HG03378 (cell line): ENCODE measurements at regions not wholly inside any gene's neighbourhood (a gene's known extent, or its start where the extent isn't known, plus 50 kb on each side); places are given as distances from the start of the nearest gene placed in this dataset.
"Not testable (repeated sequence)": the region's sequence is repeated elsewhere in the genome, so short reads cannot be mapped to it uniquely, and the experiment has no call there.

Experiments
- ATAC-seq: cut with Tn5 transposase; IDR thresholded peaks from one replicate; pipeline ENCODE4 v1.9.1; 2021; ENCODE audit warnings: mild to moderate bottlenecking, moderate library complexity; ENCODE audit not compliant: unreplicated experiment

GRCh38 chr4:110364911-110365520, 110.9 kb upstream of the ENPEP start:
- no peak for ATAC-seq

DNA sequence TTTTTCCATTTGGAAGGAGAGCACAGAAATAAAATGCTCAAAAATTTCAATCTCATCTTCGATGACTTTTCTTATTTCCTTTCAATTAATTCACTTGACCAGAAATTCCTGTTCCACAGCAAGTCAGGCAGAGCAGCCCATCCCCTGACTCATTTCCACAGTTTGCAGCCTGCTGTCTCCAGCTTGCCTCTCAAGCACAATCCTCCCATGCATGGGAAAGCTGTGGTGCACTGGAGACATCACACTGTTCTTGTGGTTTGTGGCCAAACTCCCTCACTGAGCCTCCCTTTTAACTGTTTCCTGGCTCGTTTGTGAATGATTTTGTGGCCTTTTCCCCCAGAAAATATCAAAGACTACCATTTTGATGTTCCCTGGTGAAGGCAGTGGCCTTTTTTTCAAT, 114.0 kb upstream of the ENPEP start:
- no peak for ATAC-seq

- no peak for ATAC-seq
Observed at GRCh38 chr4:110359076-110359475, 116.9 kb upstream of the ENPEP start.

GRCh38 chr4:110357521-110357920, 118.4 kb upstream of the ENPEP start:
- ATAC-seq: no peak

GRCh38 chr4:110354460-110354859, 121.5 kb upstream of the ENPEP start:
- no peak for ATAC-seq

DNA sequence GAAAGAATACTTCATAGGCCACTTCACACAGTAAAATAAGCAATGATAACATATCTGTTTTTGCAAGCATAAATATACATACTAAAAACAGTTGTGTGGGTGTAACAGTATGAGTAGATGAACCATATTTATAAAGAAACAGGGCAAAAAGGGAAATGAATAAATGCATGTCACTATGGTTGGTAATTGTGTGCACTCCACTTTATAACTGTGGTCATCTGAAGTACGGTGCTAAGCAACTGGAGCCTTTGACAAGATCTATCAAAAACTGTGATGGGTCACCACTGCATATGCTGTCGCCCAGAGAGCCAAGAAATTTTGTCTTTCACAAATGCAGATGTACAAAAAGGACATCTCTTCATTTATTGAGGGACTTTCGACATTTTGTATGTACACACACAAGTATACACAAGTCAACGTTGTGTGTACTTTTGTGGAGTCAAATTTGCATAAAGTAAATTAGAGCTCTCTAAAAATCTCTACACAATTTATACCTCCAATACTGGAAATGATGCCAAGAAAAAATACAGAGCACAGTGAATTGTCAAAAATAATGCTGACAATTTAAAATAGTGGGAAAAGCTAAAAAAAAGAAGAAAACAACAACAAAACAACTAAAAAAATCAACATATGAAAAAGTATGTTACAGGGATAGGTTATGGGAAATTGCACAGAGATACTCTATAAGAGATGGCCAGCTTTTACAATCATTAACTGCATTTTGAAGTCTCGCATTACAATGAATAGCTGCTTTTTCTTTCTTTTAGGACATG, 123.1 kb upstream of the ENPEP start:
- ATAC-seq: no peak

GRCh38 chr4:110348711-110349383, 127.1 kb upstream of the ENPEP start:
- ATAC-seq: no peak

DNA sequence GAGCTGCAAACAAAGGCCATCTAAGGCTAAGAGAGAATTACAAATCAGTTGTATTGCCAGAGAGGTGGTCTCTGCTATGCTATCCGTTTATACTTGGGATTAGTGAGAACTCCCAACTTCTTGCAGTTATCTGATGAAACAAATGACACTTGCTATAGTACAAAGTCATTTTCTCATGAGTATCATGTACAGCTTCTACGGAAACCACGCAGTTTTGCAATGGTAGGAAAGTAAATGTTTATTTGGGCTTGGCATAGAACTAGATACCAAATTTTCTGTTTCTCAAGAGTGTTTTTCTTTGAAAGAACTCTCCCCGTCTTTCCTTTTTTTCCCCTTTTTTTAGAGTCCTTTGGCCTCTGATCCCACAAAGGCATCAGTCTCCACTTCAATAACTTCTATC, 128.2 kb upstream of the ENPEP start:
- no peak for ATAC-seq

DNA sequence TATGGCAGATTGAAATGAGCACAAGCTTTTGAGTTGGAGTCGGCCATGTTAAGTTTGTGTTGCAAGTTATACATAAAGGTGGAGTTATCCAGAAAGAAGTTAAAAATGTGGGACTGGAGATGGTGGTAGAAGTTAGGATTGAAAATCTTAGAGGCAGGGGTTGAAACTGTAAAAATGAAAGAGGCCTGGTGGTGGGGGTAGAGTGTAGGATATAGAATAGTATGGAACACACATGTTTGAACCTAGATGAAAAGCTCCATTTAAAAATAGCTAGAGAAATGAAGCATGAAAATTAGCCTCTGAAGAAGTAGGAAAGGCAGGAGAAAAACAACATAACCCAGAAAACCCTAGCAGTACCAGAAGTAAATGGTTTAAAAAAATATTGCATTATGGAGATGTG, 131.8 kb upstream of the ENPEP start:
- no peak for ATAC-seq

GRCh38 chr4:110343534-110343933, 132.4 kb upstream of the ENPEP start:
- no peak for ATAC-seq

DNA sequence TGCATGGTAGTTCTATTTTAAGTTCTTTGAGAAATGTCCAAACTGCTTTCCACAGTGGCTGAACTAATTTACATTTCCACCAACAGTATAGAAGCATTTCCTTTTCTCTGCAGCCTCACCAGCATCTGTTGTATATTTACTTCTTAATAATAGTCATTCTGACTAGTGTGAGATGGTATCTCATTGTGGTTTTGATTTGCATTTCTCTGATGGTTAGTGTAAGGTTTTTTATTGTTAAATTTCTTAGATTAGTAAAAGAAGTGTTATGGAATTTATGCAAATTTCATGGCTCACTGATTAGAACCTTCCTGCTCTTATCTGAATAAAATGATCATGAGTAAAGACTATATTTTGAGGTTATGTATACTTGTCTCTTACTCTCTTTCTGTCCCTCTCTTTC, 134.8 kb upstream of the ENPEP start:
- peak; percentile 89 for ATAC-seq

DNA sequence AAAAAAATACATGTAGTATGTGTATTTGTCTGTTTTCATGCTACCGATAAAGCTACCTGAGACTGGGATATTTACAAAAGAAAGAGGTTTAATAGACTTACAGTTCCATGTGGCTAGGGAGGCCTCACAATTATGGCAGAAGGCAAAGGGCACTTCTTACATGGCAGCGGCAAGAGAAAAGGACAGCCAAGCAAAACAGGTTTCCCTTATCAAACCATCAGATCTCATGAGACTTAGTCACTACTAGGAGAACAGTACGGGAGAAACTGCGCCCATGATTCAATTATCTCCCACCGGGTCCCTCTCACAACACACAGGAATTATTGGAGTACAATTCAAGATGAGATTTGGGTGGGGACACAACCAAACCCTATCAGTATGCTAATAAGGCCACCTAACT, 137.0 kb upstream of the ELOVL6 start:
- ATAC-seq: no peak

- ATAC-seq: no peak
Observed at GRCh38 chr4:110332483-110332882, 134.1 kb upstream of the ELOVL6 start.

- not testable (repeated sequence) for ATAC-seq
Observed at GRCh38 chr4:110326426-110326825, 128.0 kb upstream of the ELOVL6 start.

- peak; percentile 78 for ATAC-seq
Observed at GRCh38 chr4:110310795-110311194, 112.4 kb upstream of the ELOVL6 start.

- no peak for ATAC-seq
Observed at GRCh38 chr4:110309675-110310074, 111.3 kb upstream of the ELOVL6 start.

GRCh38 chr4:110306303-110306702, 107.9 kb upstream of the ELOVL6 start:
- ATAC-seq: no peak

DNA sequence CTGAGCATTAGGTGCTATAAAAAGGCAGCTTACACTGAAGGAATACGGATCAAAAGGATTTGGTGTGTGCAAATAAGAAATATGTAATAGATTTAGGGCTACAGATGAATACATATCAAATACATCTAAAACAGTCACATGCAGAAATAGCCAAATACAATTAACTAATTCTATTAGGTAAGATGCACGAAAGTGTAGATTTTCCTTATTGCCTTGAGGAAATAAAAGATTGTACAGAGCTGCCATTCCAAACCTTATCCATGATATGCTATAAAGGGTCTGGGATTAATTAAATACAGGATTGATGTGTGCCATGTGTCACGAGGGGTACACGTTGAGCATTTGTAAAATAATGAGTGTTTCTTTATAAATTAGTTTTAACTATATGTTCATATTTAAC, 107.0 kb upstream of the ELOVL6 start:
- ATAC-seq: no peak

DNA sequence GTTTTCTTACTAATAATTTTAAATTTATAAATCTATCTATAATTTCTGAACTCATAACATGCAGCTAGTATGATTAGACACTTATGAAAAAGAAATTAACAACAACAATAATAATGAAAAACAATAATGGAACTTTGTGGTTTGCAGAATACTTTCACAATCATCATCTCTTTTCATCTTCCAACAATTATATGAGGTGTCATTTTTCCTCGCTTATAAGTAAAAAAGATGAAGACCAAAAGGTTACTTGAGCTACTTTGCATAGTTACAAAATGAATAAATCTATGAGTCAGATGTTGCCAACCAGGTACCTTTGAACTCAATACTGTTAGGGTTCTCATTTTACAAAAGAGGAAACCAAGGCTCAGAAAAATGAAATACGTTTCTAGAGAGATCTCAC, 98.5 kb upstream of the ELOVL6 start:
- peak; percentile 98 for ATAC-seq

- ATAC-seq: no peak
Observed at GRCh38 chr4:110294165-110294564, 95.8 kb upstream of the ELOVL6 start.

- no peak for ATAC-seq
Observed at GRCh38 chr4:110292994-110293744, 94.8 kb upstream of the ELOVL6 start.
